ENCODE measurements at regions not wholly inside any gene's neighbourhood (a gene's known extent, or its start where the extent isn't known, plus 50 kb on each side); places are given as distances from the start of the nearest gene placed in this dataset.

DNA sequence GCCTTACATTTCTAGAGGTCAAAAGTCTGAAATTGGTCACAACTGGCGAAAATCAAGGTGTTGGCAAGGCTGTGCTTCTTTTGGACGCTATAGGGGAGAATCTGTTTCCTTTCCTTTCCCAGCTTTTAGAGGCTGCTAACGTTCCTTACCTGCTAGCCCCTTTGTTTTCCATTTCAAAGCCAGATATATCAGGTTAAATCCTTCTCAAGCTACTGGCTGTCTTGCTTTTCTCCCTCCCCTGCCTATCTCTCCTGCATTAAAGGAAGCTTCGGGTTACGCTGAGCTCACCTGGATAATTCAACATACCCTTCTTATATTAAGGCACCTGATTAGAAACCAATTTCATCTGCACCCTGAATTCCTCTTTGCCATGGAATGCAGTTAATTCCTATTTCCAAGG is 1569.7 kb upstream of the SLC10A2 start:
- Histone ChIP-seq H3K4me2 (no peak overlapping the region), H3K27ac (no peak overlapping the region), H2AFZ (ENCODE audit: low read depth) (no peak overlapping the region)

DNA sequence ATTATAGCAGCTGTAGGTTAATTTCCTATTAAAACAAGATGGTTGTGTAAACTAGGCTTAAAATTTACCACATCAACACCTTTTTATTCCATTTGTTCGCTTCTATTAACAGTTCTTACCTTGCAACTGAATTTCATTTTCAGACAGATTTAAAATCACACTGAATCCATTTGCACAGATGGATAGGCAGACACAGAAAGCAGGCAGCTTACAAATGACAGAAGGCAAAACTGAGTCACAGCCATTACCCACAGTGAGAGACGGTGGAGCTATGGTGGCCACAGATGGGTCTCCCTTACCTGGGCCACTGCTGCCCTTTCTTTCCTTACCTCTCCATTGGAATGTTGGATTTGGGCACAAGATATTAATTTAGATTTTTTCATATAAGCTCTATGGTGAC is 1567.8 kb upstream of the SLC10A2 start:
- no peak overlapping the region for H3K27ac ChIP-seq
- no peaks in the 10 kb centered on the region for H3K36me3 ChIP-seq (ENCODE audit: insufficient read depth)
- H3K79me2 ChIP-seq (ENCODE audit: insufficient read depth, low read depth): no peaks in the 10 kb centered on the region
- no peak overlapping the region for H3K4me2 ChIP-seq
- no peaks in the 10 kb centered on the region for H3K27me3 ChIP-seq (ENCODE audit: insufficient read depth, low read depth)
- H4K20me1 ChIP-seq (ENCODE audit: insufficient read depth): no peaks in the 10 kb centered on the region
- no peak overlapping the region for H3K4me3 ChIP-seq (IDR thresholded peaks at IDR 0.05; ENCODE audit: insufficient read depth, low read depth, low read length)
- H3K9ac ChIP-seq: no peak overlapping the region
- H3K4me1 ChIP-seq (ENCODE audit: low read depth, poor library complexity, severe bottlenecking): no peaks in the 10 kb centered on the region
- TF ChIP-seq, protein P1, sequence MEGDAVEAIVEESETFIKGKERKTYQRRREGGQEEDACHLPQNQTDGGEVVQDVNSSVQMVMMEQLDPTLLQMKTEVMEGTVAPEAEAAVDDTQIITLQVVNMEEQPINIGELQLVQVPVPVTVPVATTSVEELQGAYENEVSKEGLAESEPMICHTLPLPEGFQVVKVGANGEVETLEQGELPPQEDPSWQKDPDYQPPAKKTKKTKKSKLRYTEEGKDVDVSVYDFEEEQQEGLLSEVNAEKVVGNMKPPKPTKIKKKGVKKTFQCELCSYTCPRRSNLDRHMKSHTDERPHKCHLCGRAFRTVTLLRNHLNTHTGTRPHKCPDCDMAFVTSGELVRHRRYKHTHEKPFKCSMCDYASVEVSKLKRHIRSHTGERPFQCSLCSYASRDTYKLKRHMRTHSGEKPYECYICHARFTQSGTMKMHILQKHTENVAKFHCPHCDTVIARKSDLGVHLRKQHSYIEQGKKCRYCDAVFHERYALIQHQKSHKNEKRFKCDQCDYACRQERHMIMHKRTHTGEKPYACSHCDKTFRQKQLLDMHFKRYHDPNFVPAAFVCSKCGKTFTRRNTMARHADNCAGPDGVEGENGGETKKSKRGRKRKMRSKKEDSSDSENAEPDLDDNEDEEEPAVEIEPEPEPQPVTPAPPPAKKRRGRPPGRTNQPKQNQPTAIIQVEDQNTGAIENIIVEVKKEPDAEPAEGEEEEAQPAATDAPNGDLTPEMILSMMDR (conservative IDR thresholded peaks at IDR 0.05; ENCODE audit: low read depth, low read length): no peak
- no peak overlapping the region for H2AFZ ChIP-seq (ENCODE audit: low read depth)

More for the DNA sequence above, 1569.7 kb upstream of the SLC10A2 start:
- no peaks in the 10 kb centered on the region for H3K79me2 ChIP-seq (ENCODE audit: insufficient read depth, low read depth)
- H3K36me3 ChIP-seq (ENCODE audit: insufficient read depth): no peaks in the 10 kb centered on the region
- no peak overlapping the region for H3K4me3 ChIP-seq (IDR thresholded peaks at IDR 0.05; ENCODE audit: insufficient read depth, low read depth, low read length)
- H3K9ac ChIP-seq: no peak overlapping the region
- TF ChIP-seq, protein P1 (conservative IDR thresholded peaks at IDR 0.05; ENCODE audit: low read depth, low read length): no peak
- H3K27me3 ChIP-seq (ENCODE audit: insufficient read depth, low read depth): no peaks in the 10 kb centered on the region
- H3K4me1 ChIP-seq (ENCODE audit: low read depth, poor library complexity, severe bottlenecking): no peaks in the 10 kb centered on the region
- no peaks in the 10 kb centered on the region for H4K20me1 ChIP-seq (ENCODE audit: insufficient read depth)

DNA sequence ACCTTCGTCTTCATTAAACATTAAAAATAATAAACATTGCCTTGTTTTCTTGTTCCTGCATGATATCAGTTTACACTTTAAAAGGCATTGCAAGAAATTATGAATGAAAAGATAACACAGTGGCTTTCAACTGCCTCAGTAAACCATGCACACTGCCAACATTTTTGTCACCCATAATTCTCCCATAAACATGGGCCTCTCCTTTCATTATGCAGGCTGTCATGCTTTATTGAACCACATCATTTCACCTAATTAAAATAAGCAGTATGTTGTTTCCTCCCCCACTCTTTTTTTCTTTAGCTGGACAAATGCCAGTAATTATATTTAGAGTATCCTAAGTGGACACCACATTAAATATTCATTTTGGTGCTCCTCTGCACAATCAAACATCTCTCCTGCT is 1566.5 kb upstream of the SLC10A2 start:
- no peaks in the 10 kb centered on the region for H3K36me3 ChIP-seq (ENCODE audit: insufficient read depth)
- TF ChIP-seq, protein P1 (conservative IDR thresholded peaks at IDR 0.05; ENCODE audit: low read depth, low read length): no peak
- H3K79me2 ChIP-seq (ENCODE audit: insufficient read depth, low read depth): no peaks in the 10 kb centered on the region
- H2AFZ ChIP-seq (ENCODE audit: low read depth): no peak overlapping the region
- no peak overlapping the region for H3K9ac ChIP-seq
- no peaks in the 10 kb centered on the region for H3K27me3 ChIP-seq (ENCODE audit: insufficient read depth, low read depth)
- H4K20me1 ChIP-seq (ENCODE audit: insufficient read depth): no peaks in the 10 kb centered on the region
- H3K27ac ChIP-seq: no peak overlapping the region
- no peaks in the 10 kb centered on the region for H3K4me1 ChIP-seq (ENCODE audit: low read depth, poor library complexity, severe bottlenecking)
- no peak overlapping the region for H3K4me2 ChIP-seq
- H3K4me3 ChIP-seq (IDR thresholded peaks at IDR 0.05; ENCODE audit: insufficient read depth, low read depth, low read length): no peak overlapping the region

DNA sequence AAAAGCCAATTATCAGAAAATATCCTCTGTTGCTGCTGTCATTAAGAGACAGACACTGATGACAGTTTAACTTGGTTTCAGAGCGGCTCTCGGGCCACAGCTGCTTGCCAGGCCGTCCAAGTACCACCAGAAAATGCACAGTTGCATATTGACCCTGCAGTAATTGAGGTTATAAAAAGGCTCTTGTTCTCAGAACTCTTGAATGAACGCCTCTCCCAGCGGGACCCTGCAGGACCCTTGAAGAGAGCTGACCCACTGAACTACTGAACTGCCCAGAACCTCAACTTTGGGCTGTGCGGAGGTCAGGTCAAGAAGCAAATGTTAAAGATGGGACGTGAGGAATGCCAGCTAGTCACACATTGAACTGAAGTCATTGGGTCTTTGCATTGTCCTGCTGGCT is 1559.0 kb upstream of the SLC10A2 start:
- TF ChIP-seq, protein P1 (conservative IDR thresholded peaks at IDR 0.05; ENCODE audit: low read depth, low read length): no peak
- Histone ChIP-seq H3K79me2 (ENCODE audit: insufficient read depth, low read depth) (no peaks in the 10 kb centered on the region), H2AFZ (ENCODE audit: low read depth) (no peak overlapping the region), H3K4me1 (ENCODE audit: low read depth, poor library complexity, severe bottlenecking) (no peaks in the 10 kb centered on the region), H3K36me3 (ENCODE audit: insufficient read depth) (no peaks in the 10 kb centered on the region), H3K27ac (no peak overlapping the region), H4K20me1 (ENCODE audit: insufficient read depth) (no peaks in the 10 kb centered on the region), H3K4me2 (no peak overlapping the region), H3K4me3 (IDR thresholded peaks at IDR 0.05; ENCODE audit: insufficient read depth, low read depth, low read length) (no peak overlapping the region), H3K27me3 (ENCODE audit: insufficient read depth, low read depth) (no peaks in the 10 kb centered on the region), H3K9ac (no peak overlapping the region)

Data from KMS-11 (cell line).